SH-SY5Y (cell line): ENCODE measurements at regions not wholly inside any gene's neighbourhood (a gene's known extent, or its start where the extent isn't known, plus 50 kb on each side); places are given as distances from the start of the nearest gene placed in this dataset.

Experiments used
- GATA2 ChIP-seq: IDR thresholded peaks from 2 replicates; pipeline ENCODE4 v1.6.1; 2011; ENCODE audit warnings: mild to moderate bottlenecking, low read depth, low read length
- GATA3 ChIP-seq: IDR thresholded peaks from 2 replicates; pipeline ENCODE4 v1.6.1; 2011; ENCODE audit warnings: low read depth, mild to moderate bottlenecking, low read length, moderate library complexity

- TF ChIP-seq GATA2 (no peak), GATA3 (no peak)
These were observed 584.0 kb downstream of the QKI start for GRCh38 chr6:163998496-163998895.
